Right renal pelvis (tissue), 4 donors: ENCODE measurements at regions not wholly inside any gene's neighbourhood (a gene's known extent, or its start where the extent isn't known, plus 50 kb on each side); places are given as distances from the start of the nearest gene placed in this dataset.
"Not testable (repeated sequence)": the region's sequence is repeated elsewhere in the genome, so short reads cannot be mapped to it uniquely, and the experiment has no call there.

Experiments
- DNase-seq, 4 donors: peaks; one replicate each; pipeline ENCODE4 v3.0.0-alpha.2; 2013; ENCODE audit warnings: low read depth in 4 of 4, low spot score in 3 of 4, missing footprints in 1 of 4

- no peak for DNase-seq
These were observed 250.5 kb upstream of the PDE4D start for GRCh38 chr5:60143942-60144549.

GRCh38 chr5:60141119-60141518, 247.6 kb upstream of the PDE4D start:
- DNase-seq = no peak

- no peak for DNase-seq
These were observed 243.3 kb upstream of the PDE4D start for GRCh38 chr5:60136841-60137240.

- no peak for DNase-seq
These were observed 238.0 kb upstream of the PDE4D start for GRCh38 chr5:60131504-60131903.

- no peak for DNase-seq
These were observed 232.1 kb upstream of the PDE4D start for GRCh38 chr5:60125636-60126035.

- no peak for DNase-seq
These were observed 209.6 kb upstream of the PDE4D start for GRCh38 chr5:60102961-60103693.

GRCh38 chr5:60101573-60101972, 208.0 kb upstream of the PDE4D start:
- no peak for DNase-seq

GRCh38 chr5:60092671-60093422, 199.3 kb upstream of the PDE4D start:
- DNase-seq = no peak

GRCh38 chr5:60086583-60086982, 193.1 kb upstream of the PDE4D start:
- DNase-seq = no peak

- DNase-seq = no peak
These were observed 190.7 kb upstream of the PDE4D start for GRCh38 chr5:60084226-60084625.

- no peak for DNase-seq
These were observed 183.8 kb upstream of the PDE4D start for GRCh38 chr5:60077292-60077691.

- no peak for DNase-seq
These were observed 183.2 kb upstream of the PDE4D start for GRCh38 chr5:60076746-60077145.

GRCh38 chr5:60066502-60066901, 173.0 kb upstream of the PDE4D start:
- no peak for DNase-seq

GRCh38 chr5:60060389-60060788, 166.9 kb upstream of the PDE4D start:
- no peak for DNase-seq

- DNase-seq = no peak
These were observed 162.7 kb upstream of the PDE4D start for GRCh38 chr5:60056191-60056590.

GRCh38 chr5:60055168-60055567, 161.6 kb upstream of the PDE4D start:
- no peak for DNase-seq

GRCh38 chr5:60041996-60042664, 148.6 kb upstream of the PDE4D start:
- DNase-seq = not testable (repeated sequence)

- not testable (repeated sequence) for DNase-seq
These were observed 148.0 kb upstream of the PDE4D start for GRCh38 chr5:60041508-60041907.

- DNase-seq = no peak
These were observed 142.8 kb upstream of the PDE4D start for GRCh38 chr5:60036192-60036938.

GRCh38 chr5:60026161-60026560, 132.6 kb upstream of the PDE4D start:
- no peak for DNase-seq

GRCh38 chr5:60024104-60024503, 130.6 kb upstream of the PDE4D start:
- DNase-seq = no peak
